ENCODE measurements at regions not wholly inside any gene's neighbourhood (a gene's known extent, or its start where the extent isn't known, plus 50 kb on each side); places are given as distances from the start of the nearest gene placed in this dataset.

DNA sequence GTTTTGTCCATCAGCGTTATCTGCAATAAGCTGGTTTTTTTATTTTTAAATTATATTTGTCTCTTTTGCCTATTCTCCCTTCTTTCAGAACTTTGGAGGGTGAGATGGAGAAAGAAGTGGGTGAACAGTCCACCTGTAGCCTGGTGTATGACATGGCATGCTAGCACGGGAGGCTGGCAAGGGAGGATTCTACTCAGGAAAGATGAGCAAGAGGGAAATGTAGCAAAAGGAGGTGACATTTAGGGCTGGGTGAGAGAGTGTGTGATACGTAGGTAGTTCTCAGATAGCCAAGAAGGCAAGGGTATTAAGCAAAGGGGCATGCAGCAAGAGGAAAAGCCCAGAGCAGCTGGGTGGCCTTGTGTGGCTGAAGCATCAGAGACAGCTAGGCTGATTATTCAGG is 612.9 kb upstream of the IGFBP3 start:
- TF ChIP-seq, protein P1, sequence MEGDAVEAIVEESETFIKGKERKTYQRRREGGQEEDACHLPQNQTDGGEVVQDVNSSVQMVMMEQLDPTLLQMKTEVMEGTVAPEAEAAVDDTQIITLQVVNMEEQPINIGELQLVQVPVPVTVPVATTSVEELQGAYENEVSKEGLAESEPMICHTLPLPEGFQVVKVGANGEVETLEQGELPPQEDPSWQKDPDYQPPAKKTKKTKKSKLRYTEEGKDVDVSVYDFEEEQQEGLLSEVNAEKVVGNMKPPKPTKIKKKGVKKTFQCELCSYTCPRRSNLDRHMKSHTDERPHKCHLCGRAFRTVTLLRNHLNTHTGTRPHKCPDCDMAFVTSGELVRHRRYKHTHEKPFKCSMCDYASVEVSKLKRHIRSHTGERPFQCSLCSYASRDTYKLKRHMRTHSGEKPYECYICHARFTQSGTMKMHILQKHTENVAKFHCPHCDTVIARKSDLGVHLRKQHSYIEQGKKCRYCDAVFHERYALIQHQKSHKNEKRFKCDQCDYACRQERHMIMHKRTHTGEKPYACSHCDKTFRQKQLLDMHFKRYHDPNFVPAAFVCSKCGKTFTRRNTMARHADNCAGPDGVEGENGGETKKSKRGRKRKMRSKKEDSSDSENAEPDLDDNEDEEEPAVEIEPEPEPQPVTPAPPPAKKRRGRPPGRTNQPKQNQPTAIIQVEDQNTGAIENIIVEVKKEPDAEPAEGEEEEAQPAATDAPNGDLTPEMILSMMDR (conservative IDR thresholded peaks at IDR 0.05; ENCODE audit: low read depth, low read length), result no peak
- DNase-seq (ENCODE audit: low read depth), result no peak
- H3K4me3 ChIP-seq (ENCODE audit: low read length), result no peak overlapping the region

- no peak overlapping the region for H3K4me3 ChIP-seq (ENCODE audit: low read length)
- no peak for DNase-seq (ENCODE audit: low read depth)
- TF ChIP-seq, protein P1 (conservative IDR thresholded peaks at IDR 0.05; ENCODE audit: low read depth, low read length), result no peak
These were observed 611.5 kb upstream of the IGFBP3 start for GRCh38 chr7:46532571-46532970.

GRCh38 chr7:46530081-46530750 is 609.1 kb upstream of the IGFBP3 start:
- no peak overlapping the region for H3K4me3 ChIP-seq (ENCODE audit: low read length)
- TF ChIP-seq, protein P1 (conservative IDR thresholded peaks at IDR 0.05; ENCODE audit: low read depth, low read length), result no peak
- DNase-seq (ENCODE audit: low read depth), result no peak

GRCh38 chr7:46527360-46527759 is 606.3 kb upstream of the IGFBP3 start:
- no peak for DNase-seq (ENCODE audit: low read depth)
- no peak overlapping the region for H3K4me3 ChIP-seq (ENCODE audit: low read length)
- TF ChIP-seq, protein P1 (conservative IDR thresholded peaks at IDR 0.05; ENCODE audit: low read depth, low read length), result no peak

DNA sequence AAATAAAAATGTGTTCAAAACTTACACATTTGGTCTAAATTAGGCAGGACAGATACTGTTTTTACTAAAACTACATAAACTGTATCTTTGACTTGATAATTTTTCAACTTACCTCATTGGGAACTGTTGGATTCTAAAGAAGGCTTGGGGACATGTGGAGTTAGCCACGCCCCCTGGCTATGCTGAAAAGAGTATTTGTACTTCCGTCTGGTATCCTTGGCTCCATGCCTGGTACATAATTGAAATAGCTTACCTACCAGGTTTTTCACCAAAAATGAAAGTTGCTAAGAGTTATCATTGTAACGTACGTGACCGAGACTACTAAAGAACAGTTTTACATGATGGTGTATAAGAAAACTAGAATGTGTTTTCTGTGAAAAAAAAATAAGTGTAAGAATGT is 604.8 kb upstream of the IGFBP3 start:
- no peak overlapping the region for H3K4me3 ChIP-seq (ENCODE audit: low read length)
- TF ChIP-seq, protein P1 (conservative IDR thresholded peaks at IDR 0.05; ENCODE audit: low read depth, low read length), result no peak
- no peak for DNase-seq (ENCODE audit: low read depth)

DNA sequence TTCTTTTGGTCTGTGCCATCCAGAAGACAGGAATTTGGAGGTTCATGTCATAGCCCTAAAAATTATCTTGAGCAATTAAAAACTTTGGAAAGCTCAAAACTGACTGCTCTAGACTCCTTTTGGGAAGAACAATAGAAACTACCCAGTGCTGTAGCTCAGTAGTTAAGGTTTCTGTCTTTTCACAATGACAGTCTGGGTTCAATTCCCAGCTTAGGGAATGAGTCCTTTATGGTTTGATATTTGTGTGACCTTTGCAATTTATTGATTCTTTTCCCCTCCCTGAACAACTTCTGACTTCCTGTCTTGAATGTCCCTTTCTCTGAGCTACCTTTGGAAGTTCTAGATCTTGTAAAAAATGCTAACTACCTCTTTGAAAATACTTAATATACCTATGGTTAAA is 603.3 kb upstream of the IGFBP3 start:
- no peak overlapping the region for H3K4me3 ChIP-seq (ENCODE audit: low read length)
- DNase-seq (ENCODE audit: low read depth), result no peak
- TF ChIP-seq, protein P1 (conservative IDR thresholded peaks at IDR 0.05; ENCODE audit: low read depth, low read length), result no peak

DNA sequence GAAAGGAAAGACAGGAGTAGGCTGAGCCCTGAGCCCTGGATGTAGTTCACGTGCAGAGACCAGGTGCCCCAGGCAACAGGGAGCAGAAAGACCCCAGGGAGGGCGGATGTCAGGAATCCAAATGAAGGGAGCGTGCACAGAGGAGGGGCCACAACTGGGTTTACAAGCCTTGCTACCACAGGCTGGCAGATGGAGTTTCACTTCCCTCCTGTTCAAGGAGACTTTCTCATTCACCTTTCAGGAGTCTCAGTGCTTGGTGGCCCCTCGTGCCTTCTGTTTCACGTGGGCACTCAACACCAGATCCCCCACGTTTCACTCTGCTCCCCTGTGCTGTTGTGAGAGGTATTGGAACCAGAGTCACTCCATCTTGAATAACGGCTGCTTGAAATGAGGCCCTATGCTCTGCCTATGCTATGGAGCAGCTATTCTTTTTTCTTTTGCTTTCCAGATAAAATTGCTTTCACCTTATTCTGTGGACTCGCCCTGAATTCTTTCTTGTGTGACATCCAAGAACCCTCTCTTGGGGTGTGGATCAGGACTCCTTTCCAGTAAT is 601.4 kb upstream of the IGFBP3 start:
- no peak overlapping the region for H3K4me3 ChIP-seq (ENCODE audit: low read length)
- TF ChIP-seq, protein P1 (conservative IDR thresholded peaks at IDR 0.05; ENCODE audit: low read depth, low read length), result no peak
- DNase-seq (ENCODE audit: low read depth), result no peak

All from retinal pigment epithelial cell (primary cell).